ENCODE measurements at regions not wholly inside any gene's neighbourhood (a gene's known extent, or its start where the extent isn't known, plus 50 kb on each side); places are given as distances from the start of the nearest gene placed in this dataset.
A peak's percentile ranks its signal among the peaks of the same experiment; 100 is the strongest.

DNA sequence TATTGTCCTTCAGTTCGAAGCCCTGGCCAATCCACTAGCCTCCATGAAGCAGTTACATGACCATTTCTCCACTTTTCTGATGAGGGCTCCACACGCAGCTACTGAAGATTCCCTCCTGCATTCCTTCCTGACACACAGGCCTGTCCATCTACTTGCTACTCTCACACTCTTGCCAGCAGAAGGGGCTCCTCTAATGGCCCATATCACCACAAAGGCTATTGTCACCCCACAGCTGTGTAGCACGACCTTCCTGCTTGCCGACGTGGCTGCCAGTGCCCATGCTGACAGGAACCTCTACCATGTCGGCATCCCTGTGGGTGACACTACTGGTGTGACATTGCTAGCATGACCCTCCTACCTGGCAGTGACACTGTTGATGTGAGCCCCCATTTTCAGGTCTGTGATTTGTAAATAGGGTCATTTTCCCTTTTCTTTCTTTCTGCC, 1528.6 kb upstream of the TPTE start (continued):
- 0 out of 2 replicates have a peak, but pooled peaks have one; percentile 27 for TF ChIP-seq ZNF253 (CRISPR knock-in tag; conservative IDR thresholded peaks at IDR 0.05)
- TF ChIP-seq, protein P1, sequence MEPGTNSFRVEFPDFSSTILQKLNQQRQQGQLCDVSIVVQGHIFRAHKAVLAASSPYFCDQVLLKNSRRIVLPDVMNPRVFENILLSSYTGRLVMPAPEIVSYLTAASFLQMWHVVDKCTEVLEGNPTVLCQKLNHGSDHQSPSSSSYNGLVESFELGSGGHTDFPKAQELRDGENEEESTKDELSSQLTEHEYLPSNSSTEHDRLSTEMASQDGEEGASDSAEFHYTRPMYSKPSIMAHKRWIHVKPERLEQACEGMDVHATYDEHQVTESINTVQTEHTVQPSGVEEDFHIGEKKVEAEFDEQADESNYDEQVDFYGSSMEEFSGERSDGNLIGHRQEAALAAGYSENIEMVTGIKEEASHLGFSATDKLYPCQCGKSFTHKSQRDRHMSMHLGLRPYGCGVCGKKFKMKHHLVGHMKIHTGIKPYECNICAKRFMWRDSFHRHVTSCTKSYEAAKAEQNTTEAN (CRISPR knock-in tag; IDR thresholded peaks at IDR 0.05) = peak; percentile 27; the same call in 1 of the 2 replicates
- no peak for TF ChIP-seq CBX3 (IDR thresholded peaks at IDR 0.05; ENCODE audit: borderline replicate concordance in 1 of 2, low read length in 2 of 2)
- no peak for TF ChIP-seq ZNF282 (CRISPR knock-in tag; IDR thresholded peaks at IDR 0.05)
- peak; percentile 92; the same call in 1 of the 2 replicates for TF ChIP-seq PTBP1 (IDR thresholded peaks at IDR 0.05; ENCODE audit: low read depth, low read length)
- no peak for TF ChIP-seq ZEB2 (IDR thresholded peaks at IDR 0.05)
- no peak for TF ChIP-seq ELF1 (tag; IDR thresholded peaks at IDR 0.05)
- 0 out of 2 replicates have a peak, but pooled peaks have one; percentile 49 for TF ChIP-seq ELF4 (CRISPR knock-in tag; IDR thresholded peaks at IDR 0.05)
- TF ChIP-seq, protein P2, sequence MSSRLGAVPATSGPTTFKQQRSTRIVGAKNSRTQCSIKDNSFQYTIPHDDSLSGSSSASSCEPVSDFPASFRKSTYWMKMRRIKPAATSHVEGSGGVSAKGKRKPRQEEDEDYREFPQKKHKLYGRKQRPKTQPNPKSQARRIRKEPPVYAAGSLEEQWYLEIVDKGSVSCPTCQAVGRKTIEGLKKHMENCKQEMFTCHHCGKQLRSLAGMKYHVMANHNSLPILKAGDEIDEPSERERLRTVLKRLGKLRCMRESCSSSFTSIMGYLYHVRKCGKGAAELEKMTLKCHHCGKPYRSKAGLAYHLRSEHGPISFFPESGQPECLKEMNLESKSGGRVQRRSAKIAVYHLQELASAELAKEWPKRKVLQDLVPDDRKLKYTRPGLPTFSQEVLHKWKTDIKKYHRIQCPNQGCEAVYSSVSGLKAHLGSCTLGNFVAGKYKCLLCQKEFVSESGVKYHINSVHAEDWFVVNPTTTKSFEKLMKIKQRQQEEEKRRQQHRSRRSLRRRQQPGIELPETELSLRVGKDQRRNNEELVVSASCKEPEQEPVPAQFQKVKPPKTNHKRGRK (tag; IDR thresholded peaks at IDR 0.05) = peak; percentile 71; the same call in 1 of the 2 replicates
- TF ChIP-seq, protein P3, sequence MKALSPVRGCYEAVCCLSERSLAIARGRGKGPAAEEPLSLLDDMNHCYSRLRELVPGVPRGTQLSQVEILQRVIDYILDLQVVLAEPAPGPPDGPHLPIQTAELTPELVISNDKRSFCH (CRISPR knock-in tag; IDR thresholded peaks at IDR 0.05) = no peak
- TF ChIP-seq, protein P3 (tag; IDR thresholded peaks at IDR 0.05) = peak; percentile 57; the same call in 1 of the 2 replicates
- TF ChIP-seq NR1H2 (CRISPR knock-in tag; IDR thresholded peaks at IDR 0.05) = no peak
- TF ChIP-seq, protein P4, sequence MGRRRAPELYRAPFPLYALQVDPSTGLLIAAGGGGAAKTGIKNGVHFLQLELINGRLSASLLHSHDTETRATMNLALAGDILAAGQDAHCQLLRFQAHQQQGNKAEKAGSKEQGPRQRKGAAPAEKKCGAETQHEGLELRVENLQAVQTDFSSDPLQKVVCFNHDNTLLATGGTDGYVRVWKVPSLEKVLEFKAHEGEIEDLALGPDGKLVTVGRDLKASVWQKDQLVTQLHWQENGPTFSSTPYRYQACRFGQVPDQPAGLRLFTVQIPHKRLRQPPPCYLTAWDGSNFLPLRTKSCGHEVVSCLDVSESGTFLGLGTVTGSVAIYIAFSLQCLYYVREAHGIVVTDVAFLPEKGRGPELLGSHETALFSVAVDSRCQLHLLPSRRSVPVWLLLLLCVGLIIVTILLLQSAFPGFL (CRISPR knock-in tag; IDR thresholded peaks at IDR 0.05) = no peak
- TF ChIP-seq CTBP1 (IDR thresholded peaks at IDR 0.05; ENCODE audit: borderline replicate concordance) = 0 out of 2 replicates have a peak, but pooled peaks have one; percentile 17
- TF ChIP-seq RBM39 (optimal IDR thresholded peaks at IDR 0.05; ENCODE audit: low read depth, low read length) = peak; percentile 74
- no peak for TF ChIP-seq ATF1 (CRISPR knock-in tag; IDR thresholded peaks at IDR 0.05)
- peak; percentile 47; the same call in 1 of the 2 replicates for TF ChIP-seq ATF1 (tag; IDR thresholded peaks at IDR 0.05)
- no peak for TF ChIP-seq FOSL1 (tag; conservative IDR thresholded peaks at IDR 0.05)
- TF ChIP-seq, protein P5, sequence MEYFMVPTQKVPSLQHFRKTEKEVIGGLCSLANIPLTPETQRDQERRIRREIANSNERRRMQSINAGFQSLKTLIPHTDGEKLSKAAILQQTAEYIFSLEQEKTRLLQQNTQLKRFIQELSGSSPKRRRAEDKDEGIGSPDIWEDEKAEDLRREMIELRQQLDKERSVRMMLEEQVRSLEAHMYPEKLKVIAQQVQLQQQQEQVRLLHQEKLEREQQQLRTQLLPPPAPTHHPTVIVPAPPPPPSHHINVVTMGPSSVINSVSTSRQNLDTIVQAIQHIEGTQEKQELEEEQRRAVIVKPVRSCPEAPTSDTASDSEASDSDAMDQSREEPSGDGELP (CRISPR knock-in tag; IDR thresholded peaks at IDR 0.05; ENCODE audit: borderline replicate concordance) = peak; percentile 53; the same call in 1 of the 2 replicates
